GM18508 (cell line): ENCODE measurements at regions not wholly inside any gene's neighbourhood (a gene's known extent, or its start where the extent isn't known, plus 50 kb on each side); places are given as distances from the start of the nearest gene placed in this dataset.

Source experiments
- ATAC-seq: cut with Tn5 transposase; IDR thresholded peaks from one replicate; pipeline ENCODE4 v1.9.1; 2021; ENCODE audit warnings: moderate number of reproducible peaks; ENCODE audit not compliant: insufficient read depth, unreplicated experiment

DNA sequence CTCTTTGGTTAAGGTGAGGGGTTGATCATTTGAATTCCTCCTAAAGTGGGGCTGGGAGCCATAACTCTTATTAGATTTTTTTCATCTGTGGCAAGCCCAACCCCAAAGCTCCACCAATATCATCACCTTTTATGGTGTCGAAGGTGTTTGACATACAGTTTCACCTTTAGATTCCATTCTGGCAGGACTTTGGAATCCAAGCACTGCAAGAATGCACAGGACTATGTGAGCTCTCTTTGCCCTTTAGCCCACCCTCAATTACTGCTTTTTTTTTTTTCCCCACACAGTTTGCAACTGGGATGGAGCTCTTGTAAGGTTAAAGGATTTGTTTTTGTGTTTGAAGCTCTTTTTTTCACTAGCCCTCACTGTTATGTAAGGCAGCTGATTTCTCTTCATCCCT, 154.0 kb upstream of the KCNJ16 start:
- no peak for ATAC-seq

DNA sequence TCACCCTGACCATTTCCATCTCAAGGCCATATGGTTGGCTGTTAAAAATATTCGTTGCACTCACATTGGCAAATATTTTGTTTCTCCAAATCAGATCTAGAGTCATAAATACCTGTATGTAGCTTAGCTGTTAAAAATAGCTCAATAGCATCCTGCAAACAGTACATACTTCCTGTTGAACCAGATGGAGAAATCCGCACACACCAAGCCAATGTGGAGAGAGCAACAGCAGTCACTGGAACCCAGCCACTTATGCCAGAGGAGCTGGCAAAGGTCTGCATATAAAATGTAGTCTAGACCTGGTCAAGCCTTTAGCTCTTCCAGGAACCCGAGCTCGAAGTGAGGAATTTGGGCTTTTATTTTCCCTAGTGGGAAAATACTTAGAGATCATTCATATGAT, 146.4 kb upstream of the KCNJ16 start:
- no peak for ATAC-seq

DNA sequence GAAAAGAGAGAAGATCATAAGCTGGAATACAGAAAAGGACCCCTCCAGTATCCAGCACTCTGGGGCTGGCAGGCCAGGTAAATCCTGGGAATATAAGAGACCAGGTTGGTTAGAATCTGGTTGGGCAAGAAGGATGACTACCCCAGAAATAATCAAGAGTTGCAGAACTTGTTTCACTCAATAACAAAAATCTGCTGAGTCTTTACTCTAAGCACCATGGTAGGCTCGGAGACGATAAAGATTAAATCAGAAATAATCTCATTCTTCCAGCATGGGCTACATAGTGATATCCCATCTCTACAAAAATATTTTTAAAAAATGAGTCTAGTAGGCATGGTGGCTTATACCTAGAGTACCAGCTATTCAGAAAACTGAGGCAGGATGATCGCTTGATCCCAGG, 138.0 kb upstream of the KCNJ16 start:
- ATAC-seq = no peak

DNA sequence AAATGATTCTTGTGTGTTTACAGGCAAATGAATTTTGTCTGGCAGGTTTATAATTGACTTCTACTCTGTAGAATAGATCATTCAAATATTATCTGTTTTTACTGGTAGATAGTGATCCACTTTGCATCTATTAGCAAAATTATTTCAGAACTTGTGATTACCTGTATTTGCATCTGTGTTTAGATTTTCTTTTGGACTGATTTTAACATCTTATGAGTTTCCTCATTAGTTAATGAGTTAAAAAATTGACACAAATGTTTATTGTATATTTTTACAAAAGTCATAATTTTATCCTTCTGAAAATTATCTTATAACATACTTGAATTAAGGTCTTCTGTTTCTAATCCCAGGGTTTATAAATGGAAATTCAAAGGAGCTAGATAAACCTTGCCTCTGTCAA, 132.0 kb upstream of the KCNJ16 start:
- ATAC-seq = no peak

DNA sequence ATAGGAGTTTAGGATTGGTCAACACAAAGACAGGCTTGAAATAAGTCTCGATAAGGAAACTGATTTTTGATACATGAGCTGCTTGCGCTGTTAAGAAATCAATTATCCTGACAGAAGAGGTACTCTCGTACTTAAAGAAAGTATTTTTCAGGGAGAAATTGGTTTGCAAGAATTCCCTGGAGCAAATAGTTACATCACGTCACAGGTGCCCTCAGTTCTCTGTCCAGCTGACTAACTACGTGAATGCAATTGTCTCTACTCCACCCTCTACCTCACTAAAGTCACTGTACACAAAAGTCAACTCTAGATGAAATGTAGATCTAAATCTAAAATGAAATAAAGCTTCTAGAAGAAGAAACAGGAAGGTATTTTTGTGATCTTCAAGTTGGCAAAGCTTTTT, 130.6 kb upstream of the KCNJ16 start:
- no peak for ATAC-seq

DNA sequence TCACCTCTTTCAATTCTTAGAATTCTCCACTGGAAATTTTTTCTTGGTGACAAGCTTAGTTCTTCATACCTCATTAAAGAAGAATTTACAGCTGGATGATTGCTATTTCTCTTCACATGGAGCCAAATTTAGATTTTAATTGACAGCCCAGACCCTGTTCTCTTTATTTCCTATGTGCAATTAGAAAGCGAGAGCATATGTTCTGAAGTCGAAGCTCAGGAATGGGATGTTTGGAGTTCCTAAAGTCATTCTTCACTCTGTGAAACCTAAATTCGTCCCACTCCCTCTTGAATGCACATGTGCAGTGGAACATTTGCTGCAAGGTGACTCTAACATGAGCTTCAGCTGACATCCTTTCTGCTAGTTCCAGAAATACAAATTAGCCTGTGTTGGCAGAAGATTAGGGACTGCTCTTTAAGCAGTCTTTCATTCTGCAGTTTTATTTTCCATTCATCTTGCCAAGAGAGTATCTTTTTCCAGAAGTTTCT, 129.3 kb upstream of the KCNJ16 start:
- ATAC-seq = no peak

DNA sequence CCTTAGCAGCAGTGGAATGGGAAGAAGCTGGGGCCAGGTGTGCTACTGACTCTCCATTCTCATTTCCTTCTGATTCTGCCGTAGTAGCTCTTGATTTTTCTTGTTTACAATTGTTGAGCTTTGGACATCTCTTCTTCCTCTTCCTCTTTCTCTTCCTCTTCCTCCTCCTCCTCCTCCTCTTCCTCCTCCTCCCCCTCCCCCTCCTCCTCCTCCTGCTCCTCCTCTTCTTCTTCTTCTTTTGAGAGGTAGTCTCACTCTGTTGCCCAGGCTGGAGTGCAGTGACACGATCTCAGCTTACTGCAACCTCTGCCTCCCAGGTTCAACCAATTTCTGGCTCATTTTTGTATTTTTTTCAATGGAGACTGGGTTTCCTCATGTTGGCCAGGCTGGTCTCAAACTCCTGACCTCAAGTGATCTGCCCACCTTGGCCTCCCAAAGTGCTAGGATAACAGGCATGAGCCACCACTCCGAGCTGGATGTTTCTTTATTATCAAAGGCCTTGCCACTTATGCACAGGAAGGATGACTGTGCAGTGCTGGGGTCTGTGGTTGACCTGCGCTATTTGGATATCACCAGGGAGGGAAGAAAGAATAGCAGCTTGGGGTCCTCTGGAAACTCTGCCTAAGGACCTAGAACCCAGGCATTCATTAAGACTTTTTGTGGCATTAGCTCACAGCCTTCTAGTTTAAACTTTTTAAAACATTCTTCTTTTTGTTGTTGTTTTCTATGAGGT, 127.8 kb upstream of the KCNJ16 start:
- ATAC-seq = no peak

DNA sequence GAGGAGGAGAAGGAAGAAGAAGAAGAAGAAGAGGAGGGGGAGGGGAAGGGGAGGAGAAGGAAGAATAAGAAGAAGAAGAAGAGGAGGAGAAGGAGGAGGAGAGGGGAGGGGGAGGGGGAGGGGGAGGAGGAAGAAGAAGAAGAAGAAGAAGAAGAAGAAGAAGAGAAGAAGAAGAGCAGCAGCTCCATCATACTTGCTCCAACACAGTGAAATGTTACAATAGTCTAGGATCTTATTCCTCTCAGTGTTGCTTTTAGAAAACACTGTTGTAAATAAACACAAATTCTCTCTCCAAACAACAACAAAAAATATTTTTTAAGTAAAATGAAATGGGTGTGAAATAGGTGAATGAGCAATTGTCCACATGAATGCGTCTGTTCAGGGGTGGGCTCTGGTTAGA, 126.6 kb upstream of the KCNJ16 start:
- no peak for ATAC-seq

DNA sequence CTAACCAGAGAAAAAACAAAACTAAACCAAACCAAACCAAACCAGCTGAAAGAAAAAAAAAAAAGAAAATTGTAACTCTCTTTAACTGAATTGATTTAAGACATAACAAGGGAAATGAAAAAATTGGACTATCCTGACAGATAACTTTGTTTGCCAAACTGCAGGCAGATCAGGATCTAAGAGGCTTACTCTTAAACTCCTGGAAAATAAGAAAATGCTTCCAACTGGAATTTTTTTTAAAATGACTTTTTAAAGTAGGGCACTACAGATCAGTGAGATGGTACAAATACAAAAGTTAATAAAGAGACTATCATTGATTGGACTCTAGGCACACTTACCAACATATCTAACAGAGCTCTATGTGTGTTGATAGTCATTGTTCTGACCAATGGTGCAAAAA, 125.5 kb upstream of the KCNJ16 start:
- ATAC-seq = no peak

DNA sequence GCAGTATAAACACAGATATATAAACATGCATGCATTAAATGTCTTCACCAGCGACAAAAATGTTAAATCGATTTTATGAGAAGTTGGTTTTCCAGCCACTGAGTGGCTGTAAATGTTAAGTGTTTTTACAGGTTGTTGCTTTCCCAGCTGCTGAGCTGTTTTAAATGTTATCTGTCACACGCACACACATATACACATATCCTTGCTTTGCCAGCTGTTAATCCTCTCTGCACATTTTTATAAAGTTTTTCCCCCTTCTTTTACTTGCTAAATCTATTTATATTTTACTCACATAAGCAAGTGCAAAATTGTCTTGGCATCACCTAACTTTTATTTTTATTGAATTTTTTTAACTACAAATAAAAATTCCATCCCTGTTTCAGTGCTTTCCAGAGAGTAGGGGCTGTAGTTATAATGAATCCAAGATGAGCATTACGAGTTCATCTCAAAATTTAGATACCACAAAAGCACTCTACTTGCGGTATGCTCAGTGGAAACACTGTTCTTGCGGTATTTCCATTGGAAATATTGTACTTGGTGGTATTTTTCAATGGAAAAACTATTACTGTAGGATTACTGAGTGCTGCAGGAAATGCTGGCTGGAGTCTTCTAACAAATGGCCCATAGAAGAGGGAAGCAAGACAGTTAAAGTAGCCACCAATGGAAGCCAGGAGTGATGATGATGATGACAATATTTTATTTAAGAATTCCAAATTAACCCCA, 124.9 kb upstream of the KCNJ16 start:
- no peak for ATAC-seq

DNA sequence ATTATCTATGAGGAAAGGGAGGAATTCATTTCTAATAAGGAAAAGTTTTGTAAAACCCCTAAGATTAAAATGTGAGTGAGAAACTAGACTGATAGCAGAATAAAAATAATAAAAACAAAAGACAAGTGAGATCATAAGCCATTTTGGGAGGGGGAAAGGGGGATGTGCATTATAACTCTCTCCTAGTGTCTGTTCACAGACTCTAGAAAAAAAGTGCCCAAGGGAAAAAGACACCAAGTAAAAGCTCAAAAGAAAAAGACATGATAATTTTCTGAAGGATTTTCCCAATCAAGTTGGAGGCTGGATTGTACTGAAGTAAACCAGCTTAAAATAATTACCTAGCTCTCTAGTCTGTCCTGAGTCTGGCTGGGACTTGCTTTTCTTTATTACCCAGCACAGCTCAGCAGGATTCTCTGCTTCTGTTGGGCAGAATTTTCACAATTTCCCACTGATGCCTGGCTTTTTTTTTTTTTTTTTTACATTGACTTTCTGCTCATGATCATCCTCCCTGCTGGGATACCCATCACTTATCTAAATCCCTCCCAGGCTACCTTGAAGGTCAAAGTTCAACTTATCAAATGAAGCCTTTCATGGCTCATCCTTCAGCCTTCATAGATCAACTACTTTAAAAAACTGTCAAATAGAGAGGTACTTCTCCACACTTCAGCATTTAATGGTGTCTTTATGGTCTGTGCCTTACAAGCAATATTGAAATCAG, 124.2 kb upstream of the KCNJ16 start:
- ATAC-seq = no peak

DNA sequence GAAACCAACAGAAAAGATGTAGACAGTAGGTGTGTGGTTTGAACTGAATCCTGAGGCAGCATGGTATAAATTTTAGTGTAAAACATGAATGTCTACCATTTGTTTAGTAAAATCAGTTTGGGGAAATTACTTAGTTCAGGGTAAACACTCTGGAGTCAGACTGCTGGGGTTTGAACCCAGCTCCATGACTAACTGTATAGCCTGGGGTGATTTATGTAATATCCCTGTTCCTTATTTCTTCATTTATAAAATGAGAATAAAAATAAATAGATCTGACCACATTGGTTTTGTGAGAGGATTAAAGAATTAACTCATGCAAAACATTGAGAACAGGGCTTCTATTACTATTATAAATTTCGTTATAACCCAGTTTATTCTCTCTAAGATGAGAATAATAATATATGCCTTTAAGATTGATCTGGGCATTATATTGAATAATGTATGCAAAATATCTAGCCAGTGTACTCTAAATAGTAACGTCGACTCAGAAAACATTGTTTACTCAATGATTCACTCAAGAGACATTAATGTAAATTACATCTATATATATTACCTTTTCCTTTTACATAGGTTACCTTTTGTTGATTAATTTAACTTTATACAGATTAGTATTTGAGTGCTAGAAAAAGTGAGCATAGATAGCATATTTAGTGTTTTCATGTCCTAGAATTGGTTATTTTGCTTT, 120.6 kb upstream of the KCNJ16 start:
- ATAC-seq = no peak

DNA sequence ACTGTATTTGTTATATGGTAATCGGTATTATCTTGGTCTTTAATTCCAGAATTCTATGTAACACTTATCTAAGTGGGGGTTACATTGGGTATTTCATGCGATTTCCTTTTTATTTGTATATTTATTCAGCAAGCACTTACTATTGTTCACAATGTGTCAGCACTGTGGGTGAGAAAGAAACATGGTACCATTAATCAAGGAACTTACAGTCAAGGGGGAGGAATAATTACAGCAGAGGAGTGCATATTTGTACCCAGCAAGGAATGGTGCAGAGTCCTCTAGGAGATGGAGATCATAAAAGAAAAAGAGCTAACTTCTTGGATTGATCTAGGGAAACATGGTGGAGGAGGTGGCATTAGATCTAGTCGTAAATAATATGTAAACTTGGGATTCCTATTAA, 117.0 kb upstream of the KCNJ16 start:
- ATAC-seq = no peak

DNA sequence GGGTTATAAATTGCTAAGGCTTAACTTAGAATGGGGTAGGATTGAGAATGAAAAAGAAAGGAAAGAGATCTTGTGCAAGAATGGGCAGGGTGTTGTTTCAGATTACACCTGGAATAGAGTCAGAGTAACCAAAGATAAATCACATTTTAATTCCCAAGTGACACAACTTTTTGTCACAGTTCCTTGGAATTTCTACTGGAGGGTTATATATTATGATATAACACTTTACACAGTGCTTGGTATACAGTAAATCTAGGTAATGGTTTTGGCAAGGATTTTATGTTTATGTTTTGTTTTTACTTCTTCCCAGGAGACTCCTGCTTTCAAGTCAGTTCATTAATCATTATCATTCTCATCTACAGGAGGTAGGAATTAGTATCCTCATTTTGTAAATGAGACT, 115.7 kb upstream of the KCNJ16 start:
- ATAC-seq = no peak

DNA sequence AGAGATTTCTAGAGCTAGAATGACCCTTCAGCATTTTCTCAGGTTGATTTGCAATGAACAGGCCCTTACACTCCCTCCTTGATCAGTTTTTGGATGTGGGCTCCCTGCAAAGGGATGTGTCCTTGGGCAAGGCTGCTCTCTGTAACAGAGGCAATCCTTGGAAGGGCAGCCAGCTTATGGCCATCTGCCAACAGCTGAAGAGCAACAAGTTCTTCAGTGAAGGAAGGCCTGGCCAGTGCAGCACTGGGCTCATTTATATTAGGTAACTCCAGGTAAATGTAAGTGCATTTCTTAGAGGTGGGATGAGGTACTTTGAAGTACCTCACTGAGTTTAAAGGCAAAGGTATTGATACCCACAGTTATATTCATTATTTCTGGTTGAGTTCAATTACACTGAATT, 114.3 kb upstream of the KCNJ16 start:
- no peak for ATAC-seq

DNA sequence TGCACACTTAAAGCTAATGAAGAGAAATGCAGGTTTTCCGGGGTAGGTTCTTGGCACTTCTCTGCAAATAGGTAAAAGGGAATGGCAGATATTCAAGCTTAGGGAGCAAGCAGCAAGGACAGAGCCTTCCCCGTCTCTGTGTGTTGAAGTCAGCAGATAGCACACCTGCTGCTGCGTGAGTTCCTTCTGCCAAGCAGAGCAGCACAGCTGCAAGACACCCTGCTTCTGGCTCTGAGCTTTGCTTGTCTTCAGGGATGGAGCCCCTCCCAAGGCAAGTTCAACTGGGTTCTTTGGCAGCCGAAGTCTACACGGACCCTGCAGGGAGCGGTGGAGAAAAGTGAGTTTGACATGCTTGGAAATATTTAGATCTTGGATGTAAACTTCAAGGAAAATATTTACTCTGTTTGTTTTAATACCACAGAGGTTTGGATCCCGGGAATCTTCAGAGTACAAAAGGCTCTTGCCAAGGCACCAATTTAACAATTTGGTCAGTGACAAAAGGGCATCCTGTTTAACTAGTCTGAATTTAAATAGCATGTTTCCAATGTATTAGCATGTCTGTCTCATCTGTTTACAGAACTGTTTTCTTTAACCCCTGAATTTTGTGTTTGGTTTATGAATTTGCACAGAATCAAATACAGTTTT, 113.4 kb upstream of the KCNJ16 start:
- ATAC-seq = no peak

DNA sequence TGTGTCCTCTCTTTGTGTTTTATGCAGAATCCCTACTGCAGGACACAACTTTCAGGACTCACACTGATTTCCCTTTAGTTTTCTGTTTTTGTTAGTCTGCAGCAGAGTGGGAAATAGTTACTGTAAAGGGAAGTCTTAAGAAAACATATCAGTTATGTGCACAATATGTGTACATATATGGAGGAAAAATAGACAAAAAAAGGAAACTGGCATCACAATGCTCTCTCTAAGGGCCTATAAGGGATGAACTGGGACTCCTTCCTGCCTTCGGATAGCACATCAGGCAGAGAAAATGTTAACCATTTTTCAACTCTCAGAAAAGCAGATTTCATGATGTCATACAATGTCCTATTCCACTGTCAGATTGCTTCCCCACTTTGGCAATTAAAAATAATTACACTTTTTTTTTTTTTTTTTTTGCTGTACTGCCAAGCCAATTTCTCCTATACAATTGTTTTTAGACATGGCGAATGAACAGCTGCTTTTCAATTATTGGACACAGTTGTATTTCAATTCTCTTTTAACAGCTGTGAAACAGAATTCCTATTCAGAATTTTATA, 112.5 kb upstream of the KCNJ16 start:
- no peak for ATAC-seq

DNA sequence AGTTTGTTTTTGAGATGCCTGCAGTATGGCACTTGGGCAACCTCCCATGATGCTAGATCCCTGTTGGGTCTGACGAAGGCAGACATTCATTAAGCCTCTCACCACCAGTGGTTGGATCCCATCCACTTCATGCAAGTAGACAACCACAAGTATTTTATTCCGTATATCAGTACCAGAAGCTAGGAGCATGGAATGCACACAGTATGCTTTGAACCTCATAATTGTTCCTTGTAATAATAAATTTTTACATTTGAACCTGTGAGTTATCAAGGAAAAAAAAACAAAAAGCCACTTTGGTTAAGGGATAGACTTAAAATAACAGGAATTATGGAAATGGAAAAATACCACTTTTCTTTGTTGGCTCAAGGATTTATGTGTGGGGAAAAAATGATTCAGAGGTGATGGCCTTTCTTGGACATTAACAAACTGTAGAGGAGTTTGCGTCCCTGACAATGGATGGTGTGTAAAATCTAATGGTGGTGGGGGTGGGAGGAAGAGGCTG, 107.1 kb upstream of the KCNJ16 start:
- ATAC-seq = no peak

DNA sequence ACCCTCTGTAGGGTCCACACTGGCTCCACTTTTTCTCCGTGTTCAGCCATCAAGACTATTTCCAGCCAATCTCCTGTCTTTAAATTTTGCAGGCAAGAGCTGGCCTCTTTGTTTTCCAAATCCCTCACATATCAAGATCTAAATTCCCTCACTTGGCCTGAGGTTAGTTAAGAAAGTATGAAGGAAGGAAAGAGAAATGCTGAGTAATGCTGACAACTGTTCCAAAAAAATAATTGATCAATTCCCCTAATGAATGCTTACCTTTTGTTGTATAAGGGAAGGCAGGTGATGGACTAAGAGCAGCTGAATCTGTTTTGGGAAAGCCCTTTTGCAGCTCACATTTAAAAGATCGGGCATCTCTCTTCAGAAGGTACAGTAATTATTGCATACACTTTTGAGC, 105.1 kb upstream of the KCNJ16 start:
- ATAC-seq = no peak

DNA sequence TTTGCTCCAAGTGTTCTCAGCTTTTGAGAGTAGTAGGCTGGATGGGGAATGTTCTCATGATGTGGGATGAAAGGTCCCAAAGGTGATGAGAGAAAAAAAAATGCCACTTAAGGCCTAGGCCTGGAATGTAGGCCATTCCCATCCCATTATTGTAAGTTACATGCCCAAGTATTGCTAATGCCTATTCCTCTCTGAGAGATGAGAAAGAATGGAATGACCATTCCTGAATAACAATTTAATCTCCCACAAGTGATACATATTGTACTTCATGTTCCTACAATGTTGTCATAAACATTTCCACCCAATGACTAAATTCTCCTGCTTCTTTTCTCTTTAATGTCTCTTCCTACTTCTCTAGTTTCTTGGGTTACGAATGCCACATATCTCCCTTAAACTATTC, 102.8 kb upstream of the KCNJ16 start:
- ATAC-seq = no peak
